Suppressor macrophage treated with lipopolysaccharide for 1 hour (primary cell): ENCODE measurements at regions not wholly inside any gene's neighbourhood (a gene's known extent, or its start where the extent isn't known, plus 50 kb on each side); places are given as distances from the start of the nearest gene placed in this dataset.
"Not testable (repeated sequence)": the region's sequence is repeated elsewhere in the genome, so short reads cannot be mapped to it uniquely, and the experiment has no call there.

Source experiments
- DNase-seq, 3 donors: peaks; one replicate each; pipeline ENCODE4 v3.0.0-alpha.2; 2020 to 2022

- no peak for DNase-seq
Observed at GRCh38 chr10:29879862-29880261, 179.5 kb downstream of the JCAD start.

- peak in 1 of 3 donors; percentile 7 for DNase-seq
Observed at GRCh38 chr10:29878492-29878891, 180.9 kb downstream of the JCAD start.

- DNase-seq: no peak
Observed at GRCh38 chr10:29877793-29878491, 181.4 kb downstream of the JCAD start.

- no peak for DNase-seq
Observed at GRCh38 chr10:29876008-29876555, 183.3 kb downstream of the JCAD start.

GRCh38 chr10:29874606-29875269, 184.6 kb downstream of the JCAD start:
- DNase-seq: peak in 2 of 3 donors; percentile 11 to 12

GRCh38 chr10:29873941-29874484, 185.4 kb downstream of the JCAD start:
- no peak for DNase-seq

- no peak for DNase-seq
Observed at GRCh38 chr10:29870522-29871044, 188.8 kb downstream of the JCAD start.

- no peak for DNase-seq
Observed at GRCh38 chr10:29869593-29869992, 189.8 kb downstream of the JCAD start.

- no peak for DNase-seq
Observed at GRCh38 chr10:29866356-29866755, 193.0 kb downstream of the JCAD start.

GRCh38 chr10:29865700-29866355, 193.6 kb downstream of the JCAD start:
- no peak for DNase-seq

- DNase-seq: no peak
Observed at GRCh38 chr10:29862923-29863614, 196.3 kb downstream of the JCAD start.

- DNase-seq: no peak
Observed at GRCh38 chr10:29861811-29862505, 197.4 kb downstream of the JCAD start.

GRCh38 chr10:29861231-29861630, 198.2 kb downstream of the JCAD start:
- not testable (repeated sequence) for DNase-seq

- no peak for DNase-seq
Observed at GRCh38 chr10:29860166-29860565, 199.2 kb downstream of the JCAD start.

GRCh38 chr10:29859521-29860130, 199.8 kb downstream of the JCAD start:
- DNase-seq: no peak

- no peak for DNase-seq
Observed at GRCh38 chr10:29858702-29859267, 200.6 kb downstream of the JCAD start.

GRCh38 chr10:29857843-29858701, 201.3 kb downstream of the JCAD start:
- peak; percentile 75 to 83 (median 78) for DNase-seq

GRCh38 chr10:29856295-29856694, 203.1 kb downstream of the JCAD start:
- DNase-seq: no peak

GRCh38 chr10:29853913-29854312, 205.5 kb downstream of the JCAD start:
- DNase-seq: no peak

- DNase-seq: no peak
Observed at GRCh38 chr10:29851241-29851640, 208.1 kb downstream of the JCAD start.
